ENCODE measurements at regions not wholly inside any gene's neighbourhood (a gene's known extent, or its start where the extent isn't known, plus 50 kb on each side); places are given as distances from the start of the nearest gene placed in this dataset.
"Not testable (repeated sequence)": the region's sequence is repeated elsewhere in the genome, so short reads cannot be mapped to it uniquely, and the experiment has no call there.

- in situ Hi-C loops (cut with HindIII; ENCODE audit: low sequenced_read_pairs) = no loop called here
- DNase-seq (ENCODE audit: low read depth) = no peak
- TF ChIP-seq, protein P1, sequence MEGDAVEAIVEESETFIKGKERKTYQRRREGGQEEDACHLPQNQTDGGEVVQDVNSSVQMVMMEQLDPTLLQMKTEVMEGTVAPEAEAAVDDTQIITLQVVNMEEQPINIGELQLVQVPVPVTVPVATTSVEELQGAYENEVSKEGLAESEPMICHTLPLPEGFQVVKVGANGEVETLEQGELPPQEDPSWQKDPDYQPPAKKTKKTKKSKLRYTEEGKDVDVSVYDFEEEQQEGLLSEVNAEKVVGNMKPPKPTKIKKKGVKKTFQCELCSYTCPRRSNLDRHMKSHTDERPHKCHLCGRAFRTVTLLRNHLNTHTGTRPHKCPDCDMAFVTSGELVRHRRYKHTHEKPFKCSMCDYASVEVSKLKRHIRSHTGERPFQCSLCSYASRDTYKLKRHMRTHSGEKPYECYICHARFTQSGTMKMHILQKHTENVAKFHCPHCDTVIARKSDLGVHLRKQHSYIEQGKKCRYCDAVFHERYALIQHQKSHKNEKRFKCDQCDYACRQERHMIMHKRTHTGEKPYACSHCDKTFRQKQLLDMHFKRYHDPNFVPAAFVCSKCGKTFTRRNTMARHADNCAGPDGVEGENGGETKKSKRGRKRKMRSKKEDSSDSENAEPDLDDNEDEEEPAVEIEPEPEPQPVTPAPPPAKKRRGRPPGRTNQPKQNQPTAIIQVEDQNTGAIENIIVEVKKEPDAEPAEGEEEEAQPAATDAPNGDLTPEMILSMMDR (IDR thresholded peaks at IDR 0.05; ENCODE audit: low read depth, low read length, missing control alignments) = no peak
- no peak overlapping the region for H3K4me3 ChIP-seq (ENCODE audit: low read depth, low read length)
Measured at GRCh38 chr1:232574889-232575762, 54.8 kb downstream of the SIPA1L2 start.

- H3K4me3 ChIP-seq (ENCODE audit: low read depth, low read length) = no peak overlapping the region
- in situ Hi-C loops (cut with HindIII; ENCODE audit: low sequenced_read_pairs) = no loop called here
- DNase-seq (ENCODE audit: low read depth) = no peak
- TF ChIP-seq, protein P1 (IDR thresholded peaks at IDR 0.05; ENCODE audit: low read depth, low read length, missing control alignments) = no peak
Measured at GRCh38 chr1:232574077-232574476, 55.9 kb downstream of the SIPA1L2 start.

DNA sequence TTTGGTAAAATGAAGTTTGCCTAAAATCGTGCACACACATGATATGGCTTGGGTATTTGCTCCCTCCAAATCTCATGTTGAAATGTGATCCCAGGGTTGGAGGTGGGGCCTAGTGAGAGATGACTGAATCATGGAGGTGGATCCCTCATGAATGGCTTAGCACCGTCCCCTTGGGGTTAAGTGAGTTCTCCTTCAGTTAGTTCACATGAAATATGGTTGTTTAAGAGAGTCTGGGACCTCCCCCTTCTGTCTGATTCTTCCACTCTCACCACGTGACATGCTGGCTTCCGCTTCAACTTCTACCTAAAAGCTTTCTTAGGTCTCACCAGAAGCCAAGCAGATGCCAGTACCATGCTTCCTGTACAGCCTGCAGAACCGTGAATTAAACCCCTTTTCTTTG, 58.4 kb downstream of the SIPA1L2 start:
- TF ChIP-seq, protein P1 (IDR thresholded peaks at IDR 0.05; ENCODE audit: low read depth, low read length, missing control alignments) = no peak
- DNase-seq (ENCODE audit: low read depth) = no peak
- in situ Hi-C loops (cut with HindIII; ENCODE audit: low sequenced_read_pairs) = no loop called here
- H3K4me3 ChIP-seq (ENCODE audit: low read depth, low read length) = no peak overlapping the region

- TF ChIP-seq, protein P1 (IDR thresholded peaks at IDR 0.05; ENCODE audit: low read depth, low read length, missing control alignments) = no peak
- no peak overlapping the region for H3K4me3 ChIP-seq (ENCODE audit: low read depth, low read length)
- in situ Hi-C loops (cut with HindIII; ENCODE audit: low sequenced_read_pairs) = no loop called here
- DNase-seq (ENCODE audit: low read depth) = no peak
Measured at GRCh38 chr1:232570007-232570406, 59.9 kb downstream of the SIPA1L2 start.

- in situ Hi-C loops (cut with HindIII; ENCODE audit: low sequenced_read_pairs); DNase-seq (ENCODE audit: low read depth); H3K4me3 ChIP-seq (ENCODE audit: low read depth, low read length): not testable (repeated sequence)
Measured at GRCh38 chr1:232569554-232569921, 60.4 kb downstream of the SIPA1L2 start.

GRCh38 chr1:232568906-232569553, 60.9 kb downstream of the SIPA1L2 start:
- in situ Hi-C loops (cut with HindIII; ENCODE audit: low sequenced_read_pairs) = no loop called here
- H3K4me3 ChIP-seq (ENCODE audit: low read depth, low read length) = no peak overlapping the region
- TF ChIP-seq, protein P1 (IDR thresholded peaks at IDR 0.05; ENCODE audit: low read depth, low read length, missing control alignments) = no peak
- DNase-seq (ENCODE audit: low read depth) = no peak

DNA sequence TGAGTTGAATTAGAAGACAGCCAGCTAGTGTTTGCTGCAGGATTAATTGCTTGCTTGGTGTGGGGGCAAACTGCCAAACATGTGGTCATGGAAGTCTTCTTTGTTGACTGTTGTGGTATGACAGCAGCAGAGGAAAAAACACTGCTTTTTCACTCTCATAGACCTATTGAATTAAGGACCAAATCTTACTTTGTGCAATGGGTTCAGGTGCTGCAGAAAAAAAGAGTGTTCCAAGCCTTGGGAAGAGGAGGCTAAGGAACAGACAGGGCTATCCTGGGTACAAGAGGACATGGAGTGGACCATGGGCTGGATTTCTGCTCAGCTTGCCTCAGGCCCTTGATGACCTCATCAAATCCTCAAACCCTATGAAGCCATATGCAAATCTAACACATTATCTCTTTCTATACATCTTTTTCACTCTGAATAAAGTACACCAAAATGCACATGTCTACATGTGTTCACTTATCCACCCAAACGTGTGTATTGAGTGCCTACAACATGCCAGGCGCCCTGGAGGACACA, 61.5 kb downstream of the SIPA1L2 start:
- TF ChIP-seq, protein P1 (IDR thresholded peaks at IDR 0.05; ENCODE audit: low read depth, low read length, missing control alignments) = no peak
- in situ Hi-C loops (cut with HindIII; ENCODE audit: low sequenced_read_pairs) = no loop called here
- no peak for DNase-seq (ENCODE audit: low read depth)
- no peak overlapping the region for H3K4me3 ChIP-seq (ENCODE audit: low read depth, low read length)
